Progenitor cell of endocrine pancreas (in vitro differentiated cells): ENCODE measurements at regions not wholly inside any gene's neighbourhood (a gene's known extent, or its start where the extent isn't known, plus 50 kb on each side); places are given as distances from the start of the nearest gene placed in this dataset.

Source experiments
- DNase-seq: peaks from one replicate; pipeline ENCODE4 v3.0.0; 2021; ENCODE audit warnings: low spot score; ENCODE audit not compliant: unreplicated experiment
- H3K27ac Mint-ChIP-seq: 2 replicates; pipeline ENCODE4 v1.8.0; 2021; ENCODE audit warnings: mild to moderate bottlenecking, moderate library complexity, mixed read lengths
- H3K27me3 Mint-ChIP-seq: 2 replicates; pipeline ENCODE4 v1.8.0; 2021; ENCODE audit warnings: mixed read lengths
- H3K36me3 Mint-ChIP-seq: 2 replicates; pipeline ENCODE4 v1.8.0; 2022; ENCODE audit warnings: mixed read lengths; ENCODE audit not compliant: insufficient read depth
- H3K4me1 Mint-ChIP-seq: 2 replicates; pipeline ENCODE4 v1.8.0; 2021; ENCODE audit warnings: low read depth, mixed read lengths
- H3K4me3 Mint-ChIP-seq: 2 replicates; pipeline ENCODE4 v1.8.0; 2021; ENCODE audit warnings: low read depth, mild to moderate bottlenecking, moderate library complexity, mixed read lengths
- H3K9me3 Mint-ChIP-seq: 2 replicates; pipeline ENCODE4 v1.8.0; 2021; ENCODE audit warnings: low read depth, mixed read lengths
- CTCF ChIP-seq: fragments of 200-600 bp; sonication (generic); IDR thresholded peaks from one replicate; pipeline ENCODE4 v1.5.0; 2021; ENCODE audit warnings: antibody characterized with exemption, mild to moderate bottlenecking; ENCODE audit not compliant: unreplicated experiment

- no peak overlapping the region for H3K27ac Mint-ChIP-seq
Measured at GRCh38 chr12:63480186-63480585, 188.1 kb downstream of the DPY19L2 start.

GRCh38 chr12:63470161-63470560 lies 198.1 kb downstream of the DPY19L2 start:
- H3K4me1 Mint-ChIP-seq = no peaks in the 10 kb centered on the region
- peaks cover 3% of the 10 kb centered on the region for H3K36me3 Mint-ChIP-seq
- no peak for TF ChIP-seq CTCF
- DNase-seq = no peak
- peaks cover 14% of the 10 kb centered on the region for H3K9me3 Mint-ChIP-seq
- no peak overlapping the region for H3K4me3 Mint-ChIP-seq
- no peaks in the 10 kb centered on the region for H3K27me3 Mint-ChIP-seq
- H3K27ac Mint-ChIP-seq = no peak overlapping the region

More at GRCh38 chr12:63480186-63480585, 188.1 kb downstream of the DPY19L2 start:
- peaks cover 16% of the 10 kb centered on the region for H3K27me3 Mint-ChIP-seq
- DNase-seq = no peak
- no peaks in the 10 kb centered on the region for H3K36me3 Mint-ChIP-seq
- TF ChIP-seq CTCF = no peak
- no peaks in the 10 kb centered on the region for H3K9me3 Mint-ChIP-seq
- H3K4me1 Mint-ChIP-seq = no peaks in the 10 kb centered on the region
- H3K4me3 Mint-ChIP-seq = no peak overlapping the region

GRCh38 chr12:63467951-63468350 lies 200.3 kb downstream of the DPY19L2 start:
- no peak for TF ChIP-seq CTCF
- H3K9me3 Mint-ChIP-seq = peaks cover 16% of the 10 kb centered on the region
- no peak overlapping the region for H3K4me3 Mint-ChIP-seq
- no peaks in the 10 kb centered on the region for H3K4me1 Mint-ChIP-seq
- H3K27me3 Mint-ChIP-seq = no peaks in the 10 kb centered on the region
- peaks cover 3% of the 10 kb centered on the region for H3K36me3 Mint-ChIP-seq
- no peak overlapping the region for H3K27ac Mint-ChIP-seq
- no peak for DNase-seq

- H3K36me3 Mint-ChIP-seq = no peaks in the 10 kb centered on the region
Measured at GRCh38 chr12:63457857-63458256, 210.4 kb downstream of the DPY19L2 start.

GRCh38 chr12:63457428-63457827 lies 210.9 kb downstream of the DPY19L2 start:
- no peak for TF ChIP-seq CTCF
- H3K4me3 Mint-ChIP-seq = no peak overlapping the region
- no peaks in the 10 kb centered on the region for H3K36me3 Mint-ChIP-seq
- peaks cover 10% of the 10 kb centered on the region for H3K9me3 Mint-ChIP-seq
- no peak overlapping the region for H3K27ac Mint-ChIP-seq
- H3K27me3 Mint-ChIP-seq = no peaks in the 10 kb centered on the region
- no peaks in the 10 kb centered on the region for H3K4me1 Mint-ChIP-seq
- DNase-seq = no peak

More at GRCh38 chr12:63457857-63458256, 210.4 kb downstream of the DPY19L2 start:
- Mint-ChIP-seq H3K27me3 (no peaks in the 10 kb centered on the region), H3K27ac (no peak overlapping the region), H3K4me3 (no peak overlapping the region), H3K4me1 (no peaks in the 10 kb centered on the region), H3K9me3 (peaks cover 14% of the 10 kb centered on the region)
- no peak for DNase-seq
- TF ChIP-seq CTCF = no peak
